RKO (cell line): ENCODE measurements at regions not wholly inside any gene's neighbourhood (a gene's known extent, or its start where the extent isn't known, plus 50 kb on each side); places are given as distances from the start of the nearest gene placed in this dataset.

Experiments used
- DNase-seq: peaks from one replicate; pipeline ENCODE4 v3.0.0-alpha.2; 2016; ENCODE audit warnings: low spot score

DNA sequence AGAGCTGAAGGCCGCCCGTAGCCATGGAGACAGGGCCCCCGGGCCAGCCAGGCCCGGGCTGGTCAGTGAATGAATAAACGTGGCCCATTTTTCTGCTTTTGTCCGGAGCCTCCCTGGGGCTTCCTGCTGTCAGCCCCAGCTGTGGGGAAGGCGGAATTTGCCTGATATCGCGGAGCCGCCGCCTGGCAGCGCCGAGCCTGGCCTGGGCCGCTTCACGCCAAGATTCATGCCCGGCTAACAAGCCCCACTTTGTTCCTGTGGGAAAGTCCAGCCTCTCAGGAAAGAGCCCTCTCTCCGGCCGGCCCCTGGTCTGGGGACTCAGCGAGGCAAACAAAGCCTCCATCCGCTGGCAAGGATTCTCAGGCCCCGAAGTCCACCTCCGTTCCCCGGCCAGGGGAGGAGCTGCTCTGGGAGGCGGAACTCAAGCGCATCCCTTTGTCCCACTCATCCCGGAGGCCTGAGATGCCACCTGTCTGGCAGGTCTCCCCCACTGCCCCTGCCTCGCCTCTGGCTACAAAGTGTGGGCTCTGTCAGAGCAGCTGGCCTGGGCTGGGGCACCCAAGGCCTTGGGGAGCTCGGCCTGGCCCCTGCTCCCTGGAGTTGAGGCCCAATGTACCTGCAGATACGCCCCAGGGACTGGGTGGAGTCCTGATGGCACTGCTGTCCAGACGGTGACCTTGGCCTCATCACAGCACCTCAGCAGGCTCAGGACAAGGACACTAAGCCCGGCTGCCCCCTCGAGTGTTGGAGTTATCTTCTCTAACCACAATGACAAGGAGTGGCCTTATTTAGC lies 51.6 kb upstream of the SLC6A11 start:
- no peak for DNase-seq

- DNase-seq, result no peak
These were observed 49.9 kb upstream of the SLC6A11 start for GRCh38 chr3:10766049-10766705.
